ENCODE measurements at regions not wholly inside any gene's neighbourhood (a gene's known extent, or its start where the extent isn't known, plus 50 kb on each side); places are given as distances from the start of the nearest gene placed in this dataset.

DNA sequence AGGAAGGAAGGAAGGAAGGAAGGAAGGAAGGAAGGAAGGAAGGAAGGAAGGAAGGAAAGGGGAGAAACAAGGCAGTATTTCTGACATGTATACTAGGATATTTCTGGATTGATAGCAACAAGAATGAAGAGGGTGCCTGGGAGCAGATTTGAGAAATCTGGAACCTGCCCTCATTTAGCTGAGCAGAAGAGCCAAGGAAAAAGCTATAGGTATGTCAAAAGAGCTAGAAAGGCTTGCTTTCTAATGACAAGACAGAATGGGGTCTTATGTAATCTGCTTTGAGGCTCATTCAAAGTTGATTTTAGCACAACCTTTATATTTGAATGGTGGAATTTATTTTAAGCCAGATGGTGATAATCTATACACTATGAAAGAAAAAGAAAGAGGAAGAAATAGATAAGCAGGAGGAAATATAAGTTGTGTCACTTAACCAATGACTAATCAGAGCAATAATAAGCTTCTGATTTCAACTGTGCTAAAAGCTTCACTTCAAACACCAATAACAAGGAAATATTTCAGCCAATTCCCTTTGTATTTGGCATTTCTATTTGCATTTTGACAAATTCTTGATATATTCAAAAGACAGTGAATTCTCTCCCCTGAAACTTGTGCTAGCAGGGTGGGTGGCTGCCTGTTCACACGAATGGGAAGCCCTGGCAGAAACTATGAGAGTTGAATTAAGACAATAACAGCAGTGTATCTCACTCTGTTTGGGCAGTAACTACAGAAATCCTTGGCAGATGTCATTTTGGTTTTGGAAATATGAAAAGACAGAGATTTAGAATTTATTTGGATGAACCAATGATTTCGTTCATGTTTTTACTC is 76.3 kb upstream of the FLRT2 start:
- H3K36me3 ChIP-seq (ENCODE audit: control insufficient read depth in 2 of 3, insufficient read depth in 3 of 3, low read length in 3 of 3), result no peaks in the 10 kb centered on the region
- DNase-seq, result no peak
- H3K27me3 ChIP-seq (ENCODE audit: control insufficient read depth, insufficient read depth, low read length), result no peaks in the 10 kb centered on the region
- H3K4me3 ChIP-seq (ENCODE audit: low read length in 3 of 3), result no peak overlapping the region
- no peak overlapping the region for H3K9ac ChIP-seq (ENCODE audit: low read length in 3 of 3)
- FAIRE-seq, result no peak
- no peaks in the 10 kb centered on the region for H3K4me1 ChIP-seq (ENCODE audit: control insufficient read depth in 2 of 3, insufficient read depth in 2 of 3, low read depth in 1 of 3, low read length in 3 of 3)
- H3K9me3 ChIP-seq (ENCODE audit: control insufficient read depth in 2 of 3, insufficient read depth in 1 of 3, low read length in 3 of 3), result no peaks in the 10 kb centered on the region
- no peak for TF ChIP-seq CTCF (IDR thresholded peaks at IDR 0.05; ENCODE audit: borderline replicate concordance, extremely low read depth, insufficient read depth)
- no peak overlapping the region for H3K27ac ChIP-seq (ENCODE audit: low read depth in 2 of 2, low read length in 2 of 2)
- intact Hi-C loops (cut with DNase I), result no loop called here

DNA sequence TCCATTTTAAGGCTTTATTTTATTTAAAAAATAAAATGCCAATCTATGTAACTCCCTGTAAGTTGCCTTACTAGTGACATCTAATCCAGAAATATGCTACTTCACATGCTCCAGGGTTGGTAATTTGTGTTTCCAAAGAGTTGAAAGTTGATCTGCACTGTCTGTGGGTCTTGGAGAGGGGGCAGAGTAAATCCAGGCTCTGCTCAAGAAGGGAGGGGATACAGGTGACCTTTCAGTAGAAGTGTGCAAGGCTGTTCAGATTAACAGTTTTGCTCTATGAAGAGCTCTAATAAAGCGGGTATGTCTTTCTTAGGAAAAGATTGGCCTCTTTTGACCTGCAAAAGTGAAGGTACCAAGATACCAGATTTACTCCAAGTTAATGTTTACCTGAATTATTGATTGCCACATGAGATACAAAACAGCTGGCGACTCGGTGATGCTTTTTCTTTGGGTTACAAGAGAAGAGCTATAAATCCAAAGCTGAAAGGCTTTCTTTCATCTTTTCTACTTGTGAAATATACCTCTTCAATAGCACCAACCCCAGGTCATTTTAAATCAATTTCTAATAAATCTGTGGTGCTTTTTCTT is 75.6 kb upstream of the FLRT2 start:
- TF ChIP-seq CTCF (IDR thresholded peaks at IDR 0.05; ENCODE audit: borderline replicate concordance, extremely low read depth, insufficient read depth), result no peak
- intact Hi-C loops (cut with DNase I), result no loop called here
- H3K36me3 ChIP-seq (ENCODE audit: control insufficient read depth in 2 of 3, insufficient read depth in 3 of 3, low read length in 3 of 3), result no peaks in the 10 kb centered on the region
- no peak overlapping the region for H3K9ac ChIP-seq (ENCODE audit: low read length in 3 of 3)
- H3K4me3 ChIP-seq (ENCODE audit: low read length in 3 of 3), result no peak overlapping the region
- H3K9me3 ChIP-seq (ENCODE audit: control insufficient read depth in 2 of 3, insufficient read depth in 1 of 3, low read length in 3 of 3), result no peaks in the 10 kb centered on the region
- DNase-seq, result no peak
- H3K27ac ChIP-seq (ENCODE audit: low read depth in 2 of 2, low read length in 2 of 2), result no peak overlapping the region
- H3K4me1 ChIP-seq (ENCODE audit: control insufficient read depth in 2 of 3, insufficient read depth in 2 of 3, low read depth in 1 of 3, low read length in 3 of 3), result no peaks in the 10 kb centered on the region
- no peaks in the 10 kb centered on the region for H3K27me3 ChIP-seq (ENCODE audit: control insufficient read depth, insufficient read depth, low read length)
- FAIRE-seq, result no peak

GRCh38 chr14:85459361-85460000 is 70.5 kb upstream of the FLRT2 start:
- no peaks in the 10 kb centered on the region for H3K27me3 ChIP-seq (ENCODE audit: control insufficient read depth, insufficient read depth, low read length)
- H3K4me1 ChIP-seq (ENCODE audit: control insufficient read depth in 2 of 3, insufficient read depth in 2 of 3, low read depth in 1 of 3, low read length in 3 of 3), result no peaks in the 10 kb centered on the region
- no peak overlapping the region for H3K4me3 ChIP-seq (ENCODE audit: low read length in 3 of 3)
- intact Hi-C loops (cut with DNase I), result no loop called here
- no peaks in the 10 kb centered on the region for H3K9me3 ChIP-seq (ENCODE audit: control insufficient read depth in 2 of 3, insufficient read depth in 1 of 3, low read length in 3 of 3)
- FAIRE-seq (no peak), DNase-seq (no peak)
- no peak overlapping the region for H3K9ac ChIP-seq (ENCODE audit: low read length in 3 of 3)
- H3K36me3 ChIP-seq (ENCODE audit: control insufficient read depth in 2 of 3, insufficient read depth in 3 of 3, low read length in 3 of 3), result no peaks in the 10 kb centered on the region
- no peak overlapping the region for H3K27ac ChIP-seq (ENCODE audit: low read depth in 2 of 2, low read length in 2 of 2)
- TF ChIP-seq CTCF (IDR thresholded peaks at IDR 0.05; ENCODE audit: borderline replicate concordance, extremely low read depth, insufficient read depth), result no peak

Measured in kidney (tissue), 13 donors.